Right lobe of liver (tissue), 6 donors: ENCODE measurements at regions not wholly inside any gene's neighbourhood (a gene's known extent, or its start where the extent isn't known, plus 50 kb on each side); places are given as distances from the start of the nearest gene placed in this dataset.
A peak's percentile ranks its signal among the peaks of the same experiment; 100 is the strongest.

Experiments used
- ATAC-seq, 4 donors: fragments of 200-7000 bp; cut with Tn5 transposase; one replicate each; pipeline ENCODE4 v1.9.1; 2020; ENCODE audit warnings: mild to moderate bottlenecking in 4 of 4, moderate library complexity in 4 of 4
- DNase-seq, 3 donors: peaks; one replicate each; pipeline ENCODE4 v3.0.0-alpha.2; 2020
- H3K27ac ChIP-seq, 3 donors: fragments of 200-600 bp; one replicate each; pipeline ENCODE4 v1.8.0; 2022
- H3K27me3 ChIP-seq, 2 donors: fragments of 200-600 bp; one replicate each; pipeline ENCODE4 v1.8.0; 2022
- H3K36me3 ChIP-seq, 4 donors: fragments of 200-600 bp; sonication (generic) in 1 of 4; one replicate each; pipeline versions ENCODE4 v1.5.1 to v1.8.0; 2017 to 2022; ENCODE audit warnings: control low read depth in 1 of 4
- H3K4me1 ChIP-seq, 4 donors: fragments of 200-600 bp; sonication (generic) in 1 of 4; one replicate each; pipeline versions ENCODE4 v1.5.1 to v1.8.0; 2017 to 2022; ENCODE audit warnings: control low read depth in 1 of 4
- H3K4me3 ChIP-seq, 3 donors: fragments of 200-600 bp; one replicate each; pipeline ENCODE4 v1.8.0; 2022
- H3K9me3 ChIP-seq, 4 donors: fragments of 200-600 bp; sonication (generic) in 1 of 4; one replicate each; pipeline versions ENCODE4 v1.5.1 to v1.8.0; 2017 to 2022; ENCODE audit warnings: control low read depth in 1 of 4
- CTCF ChIP-seq, 4 donors: fragments of 200-600 bp in 3 of 4; fragments of 450-650 bp in 1 of 4; IDR thresholded peaks; one replicate each; pipeline versions ENCODE4 v1.5.1 to v1.8.0; 2016 to 2022; ENCODE audit warnings: antibody characterized with exemption in 4 of 4, mild to moderate bottlenecking in 2 of 4
- POLR2A ChIP-seq: fragments of 450-650 bp; IDR thresholded peaks from one replicate; pipeline ENCODE4 v1.6.1; 2017; ENCODE audit warnings: antibody characterized with exemption, mild to moderate bottlenecking
- WGBS: methylation state at CpG from one replicate; pipeline ENCODE4 v1.1.6; 2018; ENCODE audit warnings: low coverage, low lambda C conversion rate; ENCODE audit not compliant: insufficient coverage; ENCODE audit errors: missing lambda C conversion rate; 5-methylcytosine and 5-hydroxymethylcytosine counted together
- intact Hi-C, 2 donors: fragments of 100-400 bp; cut with DNase I; formaldehyde crosslinking; loops; one replicate each; pipeline versions ENCODE4 v1.11.2 to v1.14.1; 2022
- donor health status: DM: no; HTN: yes; CAD: no.
- donor health status: DM: no; HTN: no; CAD: no.
- donor health status: DM: no; HTN: no; CAD: no.
- donor health status: DM: no; HTN: yes; CAD: no.
- donor health status: DM: no; HTN: yes; CAD: no.

- 91% methylated on average over 4 of the region's 6 CpGs for WGBS
Observed at GRCh38 chr10:28214219-28214618, 88.6 kb downstream of the MPP7 start.

GRCh38 chr10:28211759-28212158, 91.1 kb downstream of the MPP7 start:
- TF ChIP-seq CTCF (IDR thresholded peaks at IDR 0.05) (no peak), POLR2A (no peak)
- H3K4me1 ChIP-seq = no peaks in the 10 kb centered on the region
- H3K27ac ChIP-seq = no peak overlapping the region
- DNase-seq = no peak
- H3K36me3 ChIP-seq = no peaks in the 10 kb centered on the region
- intact Hi-C loops = no loop called here
- ATAC-seq = no peak
- H3K9me3 ChIP-seq = no peaks in the 10 kb centered on the region
- 85% methylated on average over 5 of the region's 5 CpGs for WGBS
- no peaks in the 10 kb centered on the region for H3K27me3 ChIP-seq
- no peak overlapping the region for H3K4me3 ChIP-seq

More at GRCh38 chr10:28214219-28214618, 88.6 kb downstream of the MPP7 start:
- Histone ChIP-seq H3K27me3 (no peaks in the 10 kb centered on the region), H3K4me3 (no peak overlapping the region), H3K4me1 (no peaks in the 10 kb centered on the region), H3K9me3 (no peaks in the 10 kb centered on the region), H3K27ac (no peak overlapping the region), H3K36me3 (no peaks in the 10 kb centered on the region)
- ATAC-seq (no peak), DNase-seq (no peak)
- TF ChIP-seq CTCF (IDR thresholded peaks at IDR 0.05) (no peak), POLR2A (no peak)
- intact Hi-C loops = no loop called here

- WGBS = 77% methylated on average over 2 of the region's 2 CpGs
- Histone ChIP-seq H3K36me3 (no peaks in the 10 kb centered on the region), H3K27me3 (no peaks in the 10 kb centered on the region), H3K4me3 (no peak overlapping the region), H3K4me1 (no peaks in the 10 kb centered on the region), H3K9me3 (no peaks in the 10 kb centered on the region), H3K27ac (no peak overlapping the region)
- TF ChIP-seq CTCF (IDR thresholded peaks at IDR 0.05) = no peak
- TF ChIP-seq POLR2A = no peak
- intact Hi-C loops = no loop called here
- DNase-seq (no peak), ATAC-seq (no peak)
Observed at GRCh38 chr10:28207799-28208198, 95.1 kb downstream of the MPP7 start.

- Histone ChIP-seq H3K27ac (no peak overlapping the region), H3K9me3 (no peaks in the 10 kb centered on the region), H3K27me3 (no peaks in the 10 kb centered on the region), H3K36me3 (no peaks in the 10 kb centered on the region), H3K4me3 (no peak overlapping the region), H3K4me1 (no peaks in the 10 kb centered on the region)
- DNase-seq (no peak), ATAC-seq (peak in 2 of 4 donors; percentile 36 to 61)
- intact Hi-C loops = no loop called here
- WGBS = 63% methylated on average over 5 of the region's 5 CpGs
- no peak for TF ChIP-seq POLR2A
- no peak for TF ChIP-seq CTCF (IDR thresholded peaks at IDR 0.05)
Observed at GRCh38 chr10:28202941-28203352, 99.9 kb downstream of the MPP7 start.
